Hematopoietic multipotent progenitor cell treated with erythropoietin and hydrocortisone succinate and interleukin-3 and kit ligand, for 4 days (in vitro differentiated cells): ENCODE measurements at regions not wholly inside any gene's neighbourhood (a gene's known extent, or its start where the extent isn't known, plus 50 kb on each side); places are given as distances from the start of the nearest gene placed in this dataset.

ENCODE experiments used
- DNase-seq: peaks from one replicate; pipeline ENCODE4 v3.0.0-alpha.2; 2015

GRCh38 chr2:136395582-136395981 is 277.6 kb upstream of the CXCR4 start:
- no peak for DNase-seq

GRCh38 chr2:136394136-136395060 is 276.4 kb upstream of the CXCR4 start:
- no peak for DNase-seq

- DNase-seq: peak; percentile 22
These were observed 275.6 kb upstream of the CXCR4 start for GRCh38 chr2:136393514-136393913.

- no peak for DNase-seq
These were observed 275.1 kb upstream of the CXCR4 start for GRCh38 chr2:136392897-136393505.

GRCh38 chr2:136389809-136390208 is 271.9 kb upstream of the CXCR4 start:
- peak; percentile 12 for DNase-seq

GRCh38 chr2:136386046-136386445 is 268.1 kb upstream of the CXCR4 start:
- no peak for DNase-seq

- DNase-seq: peak; percentile 78
These were observed 266.8 kb upstream of the CXCR4 start for GRCh38 chr2:136384531-136385303.

GRCh38 chr2:136383167-136383566 is 265.2 kb upstream of the CXCR4 start:
- peak; percentile 17 for DNase-seq

GRCh38 chr2:136381722-136382633 is 264.0 kb upstream of the CXCR4 start:
- DNase-seq: peak; percentile 78

GRCh38 chr2:136381245-136381644 is 263.3 kb upstream of the CXCR4 start:
- DNase-seq: no peak

GRCh38 chr2:136378712-136379595 is 261.0 kb upstream of the CXCR4 start:
- peak; percentile 84 for DNase-seq

GRCh38 chr2:136377423-136378382 is 259.8 kb upstream of the CXCR4 start:
- no peak for DNase-seq

- no peak for DNase-seq
These were observed 258.9 kb upstream of the CXCR4 start for GRCh38 chr2:136376798-136377211.

- DNase-seq: no peak
These were observed 258.3 kb upstream of the CXCR4 start for GRCh38 chr2:136376211-136376610.

- no peak for DNase-seq
These were observed 257.3 kb upstream of the CXCR4 start for GRCh38 chr2:136375017-136375901.

GRCh38 chr2:136373841-136374240 is 255.9 kb upstream of the CXCR4 start:
- no peak for DNase-seq

- no peak for DNase-seq
These were observed 255.1 kb upstream of the CXCR4 start for GRCh38 chr2:136373029-136373428.

GRCh38 chr2:136363900-136364299 is 246.0 kb upstream of the CXCR4 start:
- DNase-seq: no peak

GRCh38 chr2:136363470-136363869 is 245.5 kb upstream of the CXCR4 start:
- DNase-seq: no peak
